Nephron (organoid): ENCODE measurements at regions not wholly inside any gene's neighbourhood (a gene's known extent, or its start where the extent isn't known, plus 50 kb on each side); places are given as distances from the start of the nearest gene placed in this dataset.

Experiments used
- H3K27ac Mint-ChIP-seq, 3 experiments: 2 replicates each; pipeline ENCODE4 v1.8.0; 2020; ENCODE audit warnings: mixed read lengths in 3 of 3, mild to moderate bottlenecking in 2 of 3, moderate library complexity in 1 of 3
- H3K27me3 Mint-ChIP-seq: 2 replicates; pipeline ENCODE4 v1.8.0; 2021; ENCODE audit warnings: low read depth, mild to moderate bottlenecking, moderate library complexity, mixed read lengths
- H3K36me3 Mint-ChIP-seq: 2 replicates; pipeline ENCODE4 v1.8.0; 2020; ENCODE audit warnings: low read depth, mixed read lengths
- H3K4me1 Mint-ChIP-seq: 2 replicates; pipeline ENCODE4 v1.8.0; 2020; ENCODE audit warnings: mixed read lengths
- H3K4me3 Mint-ChIP-seq, 3 experiments: 2 replicates each; pipeline ENCODE4 v1.8.0; 2020; ENCODE audit warnings: mild to moderate bottlenecking in 3 of 3, mixed read lengths in 3 of 3, moderate library complexity in 2 of 3
- H3K9me3 Mint-ChIP-seq: 2 replicates; pipeline ENCODE4 v1.8.0; 2020; ENCODE audit warnings: mixed read lengths
- CTCF ChIP-seq, 3 experiments: fragments of 200-600 bp; sonication (generic); IDR thresholded peaks; one replicate each; pipeline ENCODE4 v1.5.0; 2021; ENCODE audit warnings: antibody characterized with exemption in 3 of 3; ENCODE audit not compliant: unreplicated experiment in 3 of 3

DNA sequence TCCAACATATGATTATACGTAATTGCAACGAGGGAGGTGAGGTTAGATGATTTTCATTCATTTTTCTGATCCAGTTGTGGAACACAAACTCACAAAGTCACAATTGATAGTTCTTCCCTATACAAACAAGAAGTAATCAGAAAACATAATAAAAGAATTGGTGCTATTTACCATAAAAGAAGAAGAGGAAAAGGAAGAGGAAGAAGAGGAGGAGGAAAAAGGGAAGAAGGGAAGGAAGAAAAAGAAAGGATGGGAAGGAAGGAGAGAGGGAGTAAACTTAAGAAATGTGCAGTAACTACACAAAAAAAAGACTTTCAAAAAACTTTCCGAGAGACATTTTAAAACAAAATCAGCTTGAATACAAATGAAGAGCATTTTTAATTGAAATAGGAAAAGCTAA, 65.0 kb downstream of the CCDC71L start:
- no peaks in the 10 kb centered on the region for H3K36me3 Mint-ChIP-seq
- no peaks in the 10 kb centered on the region for H3K4me1 Mint-ChIP-seq
- H3K4me3 Mint-ChIP-seq = no peak overlapping the region
- H3K27me3 Mint-ChIP-seq = no peaks in the 10 kb centered on the region
- TF ChIP-seq CTCF (IDR thresholded peaks at IDR 0.05; ENCODE audit: unreplicated experiment in 3 of 3) = no peak
- H3K9me3 Mint-ChIP-seq = no peaks in the 10 kb centered on the region
- H3K27ac Mint-ChIP-seq = no peak overlapping the region

GRCh38 chr7:106593028-106593417, 67.9 kb downstream of the CCDC71L start:
- Mint-ChIP-seq H3K27me3 (peaks cover 3% of the 10 kb centered on the region), H3K4me3 (no peak overlapping the region), H3K36me3 (no peaks in the 10 kb centered on the region), H3K27ac (no peak overlapping the region), H3K9me3 (no peaks in the 10 kb centered on the region), H3K4me1 (no peaks in the 10 kb centered on the region)
- no peak for TF ChIP-seq CTCF (IDR thresholded peaks at IDR 0.05; ENCODE audit: unreplicated experiment in 3 of 3)

DNA sequence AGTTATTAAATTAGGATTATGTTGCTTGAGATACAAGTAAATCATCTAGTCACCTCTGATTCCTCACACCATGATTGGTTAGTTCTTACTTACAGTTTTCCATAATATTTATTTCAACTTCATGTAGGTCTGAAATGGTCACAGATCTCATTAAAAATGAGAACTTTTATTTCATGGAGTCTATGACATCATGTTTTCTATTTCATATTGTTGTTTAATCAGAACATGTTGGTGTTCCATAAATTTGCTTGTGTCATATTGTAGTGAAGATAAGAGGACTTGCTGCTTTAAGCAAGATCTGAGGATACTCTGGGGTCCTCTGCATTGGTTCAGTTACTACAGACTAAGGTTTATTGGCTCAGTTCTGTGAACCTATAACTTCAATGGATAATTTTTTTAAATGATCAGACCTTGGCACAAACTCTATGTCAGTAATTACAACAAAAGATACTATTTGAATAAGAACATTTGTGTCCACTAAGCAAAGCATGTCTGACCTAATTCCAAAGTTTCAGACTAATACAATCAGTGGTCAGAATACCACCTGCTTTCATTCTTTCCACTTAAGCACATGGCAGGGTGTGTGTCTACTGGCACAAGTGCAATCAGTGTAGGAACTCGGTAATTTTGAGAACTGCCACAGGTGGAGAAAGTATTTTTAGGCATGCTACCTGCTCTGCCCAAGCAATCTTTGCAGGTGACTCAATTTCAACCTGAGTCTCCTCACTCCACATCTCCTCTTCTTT, 68.5 kb downstream of the CCDC71L start:
- no peaks in the 10 kb centered on the region for H3K36me3 Mint-ChIP-seq
- peaks cover 3% of the 10 kb centered on the region for H3K27me3 Mint-ChIP-seq
- H3K27ac Mint-ChIP-seq = no peak overlapping the region
- H3K9me3 Mint-ChIP-seq = no peaks in the 10 kb centered on the region
- H3K4me3 Mint-ChIP-seq = no peak overlapping the region
- no peaks in the 10 kb centered on the region for H3K4me1 Mint-ChIP-seq
- TF ChIP-seq CTCF (IDR thresholded peaks at IDR 0.05; ENCODE audit: unreplicated experiment in 3 of 3) = no peak

DNA sequence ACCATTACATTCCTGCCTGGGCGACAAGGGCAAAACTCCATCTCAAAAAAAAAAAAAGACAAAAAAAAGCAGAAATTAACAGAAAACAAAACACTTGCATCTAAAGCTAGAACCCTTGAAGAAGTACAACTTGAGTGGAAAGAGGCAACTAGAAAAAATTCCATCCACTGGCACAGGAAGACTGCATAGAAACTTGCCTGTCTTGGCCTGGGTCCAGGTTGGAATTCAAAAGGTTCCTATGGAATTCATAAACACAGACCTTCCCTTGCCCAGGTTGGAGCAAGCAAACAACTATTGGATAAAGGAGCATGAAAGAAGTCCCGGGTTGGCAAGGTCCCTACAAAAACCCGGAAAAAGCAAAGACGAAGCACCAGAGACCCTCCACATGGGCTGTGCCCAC, 69.8 kb downstream of the CCDC71L start:
- TF ChIP-seq CTCF (IDR thresholded peaks at IDR 0.05; ENCODE audit: unreplicated experiment in 3 of 3) = no peak
- H3K27me3 Mint-ChIP-seq = peaks cover 3% of the 10 kb centered on the region
- H3K27ac Mint-ChIP-seq = no peak overlapping the region
- no peaks in the 10 kb centered on the region for H3K4me1 Mint-ChIP-seq
- no peaks in the 10 kb centered on the region for H3K9me3 Mint-ChIP-seq
- no peaks in the 10 kb centered on the region for H3K36me3 Mint-ChIP-seq
- no peak overlapping the region for H3K4me3 Mint-ChIP-seq

DNA sequence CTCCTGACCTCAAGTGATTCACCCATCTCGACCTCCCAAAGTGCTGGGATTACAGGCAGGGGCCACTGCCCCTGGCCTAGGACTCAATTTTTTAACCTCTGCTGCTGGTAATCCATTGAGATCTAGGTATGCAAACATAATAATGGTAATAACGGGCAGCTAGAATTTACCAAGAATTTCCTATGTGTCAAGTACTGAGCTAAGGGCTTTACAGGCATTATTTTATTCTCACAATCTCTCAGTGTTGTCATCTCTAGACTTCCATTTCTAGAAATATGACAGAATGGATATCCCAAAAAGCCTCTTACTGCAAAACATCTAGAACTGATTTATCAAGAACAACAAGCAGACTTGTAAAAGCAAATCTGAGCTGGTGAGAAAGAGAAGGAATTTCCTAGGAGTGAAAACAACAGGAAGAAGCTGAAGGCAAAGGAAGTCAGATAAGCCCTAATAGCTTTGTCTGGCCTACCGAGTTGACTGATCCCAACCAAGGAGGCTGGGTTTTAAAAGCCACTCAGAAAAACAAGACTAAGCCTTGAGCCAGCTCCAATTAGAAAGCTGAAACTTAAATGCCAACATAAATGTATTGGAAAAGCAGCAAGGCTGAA, 70.6 kb downstream of the CCDC71L start:
- Mint-ChIP-seq H3K4me1 (no peaks in the 10 kb centered on the region), H3K27ac (no peak overlapping the region), H3K4me3 (no peak overlapping the region), H3K27me3 (peaks cover 3% of the 10 kb centered on the region), H3K9me3 (no peaks in the 10 kb centered on the region), H3K36me3 (no peaks in the 10 kb centered on the region)
- no peak for TF ChIP-seq CTCF (IDR thresholded peaks at IDR 0.05; ENCODE audit: unreplicated experiment in 3 of 3)
